Ecto neural progenitor cell (in vitro differentiated cells): ENCODE measurements at regions not wholly inside any gene's neighbourhood (a gene's known extent, or its start where the extent isn't known, plus 50 kb on each side); places are given as distances from the start of the nearest gene placed in this dataset.

ENCODE experiments used
- DNase-seq: peaks from one replicate; pipeline ENCODE4 v3.0.0-alpha.2; 2018; ENCODE audit warnings: low spot score

GRCh38 chr18:10009321-10010144 lies 95.7 kb downstream of the VAPA start:
- no peak for DNase-seq

GRCh38 chr18:10010611-10011015 lies 96.8 kb downstream of the VAPA start:
- no peak for DNase-seq

- no peak for DNase-seq
These were observed 97.2 kb downstream of the VAPA start for GRCh38 chr18:10011061-10011460.

- DNase-seq: no peak
These were observed 97.9 kb downstream of the VAPA start for GRCh38 chr18:10011751-10012150.

- DNase-seq: no peak
These were observed 98.7 kb downstream of the VAPA start for GRCh38 chr18:10012526-10012925.

- DNase-seq: no peak
These were observed 100.1 kb downstream of the VAPA start for GRCh38 chr18:10013621-10014543.

GRCh38 chr18:10015288-10015701 lies 101.5 kb downstream of the VAPA start:
- no peak for DNase-seq

GRCh38 chr18:10015941-10016819 lies 102.4 kb downstream of the VAPA start:
- DNase-seq: no peak

GRCh38 chr18:10017043-10017442 lies 103.2 kb downstream of the VAPA start:
- no peak for DNase-seq

- peak; percentile 13 for DNase-seq
These were observed 104.5 kb downstream of the VAPA start for GRCh38 chr18:10018289-10018688.

GRCh38 chr18:10020171-10020570 lies 106.4 kb downstream of the VAPA start:
- DNase-seq: no peak

GRCh38 chr18:10022365-10022764 lies 108.5 kb downstream of the VAPA start:
- peak; percentile 13 for DNase-seq

GRCh38 chr18:10023853-10024570 lies 110.2 kb downstream of the VAPA start:
- peak; percentile 12 for DNase-seq

- DNase-seq: no peak
These were observed 112.2 kb downstream of the VAPA start for GRCh38 chr18:10025711-10026670.

- no peak for DNase-seq
These were observed 113.2 kb downstream of the VAPA start for GRCh38 chr18:10027031-10027430.

- no peak for DNase-seq
These were observed 113.6 kb downstream of the VAPA start for GRCh38 chr18:10027461-10027860.

- DNase-seq: no peak
These were observed 115.9 kb downstream of the VAPA start for GRCh38 chr18:10029711-10030110.

GRCh38 chr18:10030816-10031541 lies 117.2 kb downstream of the VAPA start:
- DNase-seq: no peak

GRCh38 chr18:10032331-10033015 lies 118.7 kb downstream of the VAPA start:
- DNase-seq: peak; percentile 60
